Gastroesophageal sphincter (tissue), 3 donors: ENCODE measurements at regions not wholly inside any gene's neighbourhood (a gene's known extent, or its start where the extent isn't known, plus 50 kb on each side); places are given as distances from the start of the nearest gene placed in this dataset.

Source experiments
- POLR2A ChIP-seq, 2 donors: fragments of 450-650 bp; IDR thresholded peaks; one replicate each; pipeline ENCODE4 v1.6.1; 2017; ENCODE audit warnings: antibody characterized with exemption in 2 of 2, mild to moderate bottlenecking in 2 of 2, moderate library complexity in 1 of 2
- POLR2AphosphoS5 ChIP-seq: sonication (generic); formaldehyde crosslinking; IDR thresholded peaks from one replicate; pipeline ENCODE4 v1.6.1; 2017; ENCODE audit warnings: antibody characterized with exemption
- TF ChIP-seq, protein P1 (sequence below), 4 experiments: fragments of 200-600 bp in 2 of 4; fragments of 450-650 bp in 2 of 4; sonication (generic) in 1 of 4; IDR thresholded peaks; one replicate each; pipeline ENCODE4 v1.5.1; 2017 to 2019; ENCODE audit warnings: antibody characterized with exemption in 4 of 4, mild to moderate bottlenecking in 2 of 4, moderate library complexity in 2 of 4

DNA sequence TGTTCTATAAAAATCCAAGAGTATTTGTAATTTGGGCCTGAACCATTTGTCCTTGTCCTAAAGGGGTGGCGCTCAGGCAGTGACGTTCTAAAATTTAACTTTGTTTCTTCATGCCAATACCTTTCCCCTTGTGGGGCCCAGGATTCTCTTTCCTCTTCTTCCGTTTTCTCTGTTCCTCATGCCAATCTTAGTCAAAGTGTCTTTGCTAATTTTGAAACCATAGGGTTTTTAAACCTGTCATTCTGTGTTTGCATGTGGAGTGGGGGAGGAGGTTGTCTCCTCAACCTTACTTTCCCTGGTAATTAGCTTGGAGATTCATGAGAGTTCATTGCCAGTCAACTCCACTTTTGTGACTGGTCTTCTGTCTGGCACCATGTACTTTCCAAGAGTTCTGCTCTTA, 337.1 kb downstream of the MAF start:
- TF ChIP-seq, protein P1, sequence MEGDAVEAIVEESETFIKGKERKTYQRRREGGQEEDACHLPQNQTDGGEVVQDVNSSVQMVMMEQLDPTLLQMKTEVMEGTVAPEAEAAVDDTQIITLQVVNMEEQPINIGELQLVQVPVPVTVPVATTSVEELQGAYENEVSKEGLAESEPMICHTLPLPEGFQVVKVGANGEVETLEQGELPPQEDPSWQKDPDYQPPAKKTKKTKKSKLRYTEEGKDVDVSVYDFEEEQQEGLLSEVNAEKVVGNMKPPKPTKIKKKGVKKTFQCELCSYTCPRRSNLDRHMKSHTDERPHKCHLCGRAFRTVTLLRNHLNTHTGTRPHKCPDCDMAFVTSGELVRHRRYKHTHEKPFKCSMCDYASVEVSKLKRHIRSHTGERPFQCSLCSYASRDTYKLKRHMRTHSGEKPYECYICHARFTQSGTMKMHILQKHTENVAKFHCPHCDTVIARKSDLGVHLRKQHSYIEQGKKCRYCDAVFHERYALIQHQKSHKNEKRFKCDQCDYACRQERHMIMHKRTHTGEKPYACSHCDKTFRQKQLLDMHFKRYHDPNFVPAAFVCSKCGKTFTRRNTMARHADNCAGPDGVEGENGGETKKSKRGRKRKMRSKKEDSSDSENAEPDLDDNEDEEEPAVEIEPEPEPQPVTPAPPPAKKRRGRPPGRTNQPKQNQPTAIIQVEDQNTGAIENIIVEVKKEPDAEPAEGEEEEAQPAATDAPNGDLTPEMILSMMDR (IDR thresholded peaks at IDR 0.05) = no peak
- no peak for TF ChIP-seq POLR2AphosphoS5
- no peak for TF ChIP-seq POLR2A (IDR thresholded peaks at IDR 0.05)
